Stimulated activated CD8-positive, alpha-beta memory T cell treated with anti-CD3 and anti-CD28 coated beads, Interleukin-15, amount 100 ng/mL, for 4 hours (primary cell): ENCODE measurements at regions not wholly inside any gene's neighbourhood (a gene's known extent, or its start where the extent isn't known, plus 50 kb on each side); places are given as distances from the start of the nearest gene placed in this dataset.

Source experiments
- DNase-seq, 2 donors: peaks; one replicate each; pipeline ENCODE4 v3.0.0-alpha.2; 2020; ENCODE audit warnings: low read depth in 2 of 2

GRCh38 chr11:127332896-127333295, 332.3 kb upstream of the KIRREL3 start:
- no peak for DNase-seq

GRCh38 chr11:127330044-127330443, 329.5 kb upstream of the KIRREL3 start:
- DNase-seq = no peak

- no peak for DNase-seq
Observed at GRCh38 chr11:127308291-127308690, 307.7 kb upstream of the KIRREL3 start.

GRCh38 chr11:127307700-127308099, 307.1 kb upstream of the KIRREL3 start:
- DNase-seq = no peak

GRCh38 chr11:127304634-127305033, 304.1 kb upstream of the KIRREL3 start:
- DNase-seq = no peak

GRCh38 chr11:127288926-127289325, 288.4 kb upstream of the KIRREL3 start:
- DNase-seq = no peak

GRCh38 chr11:127281534-127281933, 281.0 kb upstream of the KIRREL3 start:
- DNase-seq = no peak

GRCh38 chr11:127275774-127276173, 275.2 kb upstream of the KIRREL3 start:
- no peak for DNase-seq

- no peak for DNase-seq
Observed at GRCh38 chr11:127274328-127274676, 273.7 kb upstream of the KIRREL3 start.

GRCh38 chr11:127273593-127274327, 273.2 kb upstream of the KIRREL3 start:
- no peak for DNase-seq

- DNase-seq = no peak
Observed at GRCh38 chr11:127270851-127271250, 270.3 kb upstream of the KIRREL3 start.

GRCh38 chr11:127269911-127270310, 269.3 kb upstream of the KIRREL3 start:
- no peak for DNase-seq

GRCh38 chr11:127268932-127269331, 268.4 kb upstream of the KIRREL3 start:
- DNase-seq = no peak

- no peak for DNase-seq
Observed at GRCh38 chr11:127268521-127268920, 268.0 kb upstream of the KIRREL3 start.

- DNase-seq = no peak
Observed at GRCh38 chr11:127259102-127259501, 258.5 kb upstream of the KIRREL3 start.

- no peak for DNase-seq
Observed at GRCh38 chr11:127255209-127255608, 254.6 kb upstream of the KIRREL3 start.

GRCh38 chr11:127252321-127252720, 251.8 kb upstream of the KIRREL3 start:
- DNase-seq = no peak

GRCh38 chr11:127249576-127249975, 249.0 kb upstream of the KIRREL3 start:
- no peak for DNase-seq

GRCh38 chr11:127248476-127248875, 247.9 kb upstream of the KIRREL3 start:
- no peak for DNase-seq

GRCh38 chr11:127247261-127247851, 246.8 kb upstream of the KIRREL3 start:
- no peak for DNase-seq

- DNase-seq = no peak
Observed at GRCh38 chr11:127242676-127243075, 242.1 kb upstream of the KIRREL3 start.

GRCh38 chr11:127238321-127238720, 237.8 kb upstream of the KIRREL3 start:
- DNase-seq = no peak

GRCh38 chr11:127236776-127237175, 236.2 kb upstream of the KIRREL3 start:
- DNase-seq = no peak

GRCh38 chr11:127233998-127234397, 233.4 kb upstream of the KIRREL3 start:
- DNase-seq = no peak
